Upper lobe of right lung (tissue), 1 donor: ENCODE measurements at regions not wholly inside any gene's neighbourhood (a gene's known extent, or its start where the extent isn't known, plus 50 kb on each side); places are given as distances from the start of the nearest gene placed in this dataset.

Experiments used
- ATAC-seq: fragments of 200-7000 bp; cut with Tn5 transposase; one replicate; pipeline ENCODE4 v1.9.1; 2020; ENCODE audit warnings: mild to moderate bottlenecking, moderate library complexity
- DNase-seq: peaks from one replicate; pipeline ENCODE4 v3.0.0-alpha.2; 2020
- H3K27ac ChIP-seq: fragments of 200-600 bp; one replicate; pipeline ENCODE4 v1.8.0; 2022
- H3K27me3 ChIP-seq: fragments of 200-600 bp; one replicate; pipeline ENCODE4 v1.8.0; 2022; ENCODE audit warnings: mild to moderate bottlenecking
- H3K36me3 ChIP-seq: fragments of 200-600 bp; one replicate; pipeline ENCODE4 v1.8.0; 2022
- H3K4me1 ChIP-seq: fragments of 200-600 bp; one replicate; pipeline ENCODE4 v1.8.0; 2022
- H3K4me3 ChIP-seq: fragments of 200-600 bp; one replicate; pipeline ENCODE4 v1.8.0; 2022; ENCODE audit warnings: mild to moderate bottlenecking
- H3K9me3 ChIP-seq: fragments of 200-600 bp; one replicate; pipeline ENCODE4 v1.8.0; 2022
- intact Hi-C: fragments of 100-400 bp; cut with DNase I; formaldehyde crosslinking; loops from one replicate; pipeline ENCODE4 v1.11.0; 2022
- TF ChIP-seq, protein P1 (sequence below): fragments of 200-600 bp; IDR thresholded peaks from one replicate; pipeline ENCODE4 v1.8.0; 2022; ENCODE audit warnings: antibody characterized with exemption
- donor health status: DM: no; HTN: yes; CAD: no; lungs with severe emphysema.

DNA sequence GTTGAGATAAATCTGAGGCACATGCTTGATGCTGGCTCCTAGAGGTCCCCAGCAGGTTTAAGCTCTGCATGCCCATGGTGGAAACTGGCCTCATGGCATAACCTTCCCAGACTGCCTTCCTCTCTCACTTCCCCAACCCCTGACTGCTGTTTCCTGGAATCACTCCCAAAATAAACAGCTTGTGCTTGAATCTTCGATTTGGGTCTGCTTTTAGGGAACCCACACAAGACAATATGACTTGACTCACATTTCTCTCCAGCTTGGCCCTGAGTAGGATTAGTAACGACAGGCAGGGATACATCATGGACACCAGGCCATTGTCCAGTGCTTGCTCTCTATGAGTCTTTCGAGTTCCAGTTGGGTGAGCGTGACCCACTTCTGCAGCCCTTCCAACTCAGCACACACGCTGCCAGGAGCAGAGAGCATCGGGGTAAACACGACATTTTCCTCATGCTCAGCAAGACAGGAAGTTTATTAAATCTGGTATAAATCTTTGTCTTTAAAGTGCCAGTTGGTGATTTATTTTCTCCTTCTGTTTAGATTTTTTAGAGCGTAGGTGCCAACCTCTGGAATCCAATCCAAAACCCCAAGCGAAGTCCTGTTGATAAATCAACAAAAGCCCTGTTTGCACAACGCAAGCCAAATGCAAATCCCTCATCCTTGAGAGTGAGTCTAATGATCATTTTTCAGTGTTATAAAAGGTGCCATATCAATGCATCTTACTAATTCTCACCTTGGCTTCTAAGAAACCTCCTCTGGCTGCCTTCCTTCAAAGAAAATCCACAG lies 135.0 kb downstream of the FOXA2 start:
- no peaks in the 10 kb centered on the region for H3K9me3 ChIP-seq
- DNase-seq (no peak), ATAC-seq (peak; percentile 70)
- H3K4me1 ChIP-seq = peaks cover 20% of the 10 kb centered on the region
- H3K27me3 ChIP-seq = no peaks in the 10 kb centered on the region
- peak overlapping the region; percentile 19 for H3K27ac ChIP-seq
- no peaks in the 10 kb centered on the region for H3K36me3 ChIP-seq
- TF ChIP-seq, protein P1, sequence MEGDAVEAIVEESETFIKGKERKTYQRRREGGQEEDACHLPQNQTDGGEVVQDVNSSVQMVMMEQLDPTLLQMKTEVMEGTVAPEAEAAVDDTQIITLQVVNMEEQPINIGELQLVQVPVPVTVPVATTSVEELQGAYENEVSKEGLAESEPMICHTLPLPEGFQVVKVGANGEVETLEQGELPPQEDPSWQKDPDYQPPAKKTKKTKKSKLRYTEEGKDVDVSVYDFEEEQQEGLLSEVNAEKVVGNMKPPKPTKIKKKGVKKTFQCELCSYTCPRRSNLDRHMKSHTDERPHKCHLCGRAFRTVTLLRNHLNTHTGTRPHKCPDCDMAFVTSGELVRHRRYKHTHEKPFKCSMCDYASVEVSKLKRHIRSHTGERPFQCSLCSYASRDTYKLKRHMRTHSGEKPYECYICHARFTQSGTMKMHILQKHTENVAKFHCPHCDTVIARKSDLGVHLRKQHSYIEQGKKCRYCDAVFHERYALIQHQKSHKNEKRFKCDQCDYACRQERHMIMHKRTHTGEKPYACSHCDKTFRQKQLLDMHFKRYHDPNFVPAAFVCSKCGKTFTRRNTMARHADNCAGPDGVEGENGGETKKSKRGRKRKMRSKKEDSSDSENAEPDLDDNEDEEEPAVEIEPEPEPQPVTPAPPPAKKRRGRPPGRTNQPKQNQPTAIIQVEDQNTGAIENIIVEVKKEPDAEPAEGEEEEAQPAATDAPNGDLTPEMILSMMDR = no peak
- intact Hi-C loops = no loop called here
- no peak overlapping the region for H3K4me3 ChIP-seq

DNA sequence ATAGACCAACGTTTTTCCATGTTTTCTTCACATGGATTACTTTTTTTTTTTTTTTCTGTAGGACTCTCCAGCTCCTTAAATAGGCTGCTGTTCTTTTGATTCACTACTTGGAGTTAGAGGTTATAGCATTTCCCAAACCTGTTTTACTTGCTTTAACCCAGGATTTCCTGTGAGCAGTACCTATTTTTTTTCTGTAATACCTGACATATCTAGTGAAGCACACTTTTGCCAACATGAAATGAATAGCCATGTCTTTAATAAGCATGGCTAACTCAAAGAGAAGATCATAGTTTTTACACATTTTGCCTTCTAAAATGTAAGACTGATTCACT lies 137.0 kb downstream of the FOXA2 start:
- no peak overlapping the region for H3K4me3 ChIP-seq
- intact Hi-C loops = no loop called here
- DNase-seq = no peak
- H3K36me3 ChIP-seq = no peaks in the 10 kb centered on the region
- ATAC-seq = peak; percentile 6
- H3K9me3 ChIP-seq = no peaks in the 10 kb centered on the region
- TF ChIP-seq, protein P1 = no peak
- peak overlapping the region; percentile 48 for H3K27ac ChIP-seq
- no peaks in the 10 kb centered on the region for H3K27me3 ChIP-seq
- peaks cover 20% of the 10 kb centered on the region for H3K4me1 ChIP-seq

DNA sequence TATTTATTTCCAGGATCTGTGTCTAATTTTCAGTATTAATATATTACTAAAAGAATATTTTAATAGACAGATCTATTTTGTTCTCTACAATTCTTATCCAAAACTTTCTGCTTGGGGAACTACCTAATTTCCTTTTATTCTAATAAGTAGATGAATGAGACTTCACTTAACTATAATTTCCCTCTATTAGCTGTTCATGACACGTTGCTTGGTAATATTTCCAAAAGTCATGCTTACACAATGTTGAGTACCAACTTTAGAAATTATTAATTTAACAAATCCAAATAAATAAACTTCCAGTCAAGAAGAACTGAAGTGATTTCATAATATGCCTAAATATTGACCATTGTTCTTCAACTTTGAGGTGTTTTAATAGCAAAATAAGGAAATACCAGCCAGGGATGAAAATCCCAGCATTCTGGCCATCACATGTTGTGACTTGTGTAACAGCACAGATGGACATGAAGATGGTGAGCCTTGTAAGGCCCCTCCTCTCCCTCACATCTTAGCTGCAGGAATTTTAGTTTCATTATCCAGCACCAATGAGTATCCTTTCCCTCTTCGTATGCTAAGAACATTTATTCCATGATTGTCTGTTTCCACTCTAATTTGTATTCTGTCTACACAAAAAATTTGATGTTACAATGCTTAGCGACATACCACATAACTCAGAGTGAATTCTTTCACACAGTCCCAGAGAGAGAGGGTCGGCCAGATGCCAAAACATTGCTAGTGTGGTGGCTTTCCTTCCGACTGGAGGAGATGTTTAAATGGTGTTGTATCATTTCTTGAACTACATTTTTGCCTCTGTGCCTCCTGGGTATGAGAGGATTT lies 137.5 kb downstream of the FOXA2 start:
- no peaks in the 10 kb centered on the region for H3K36me3 ChIP-seq
- H3K4me1 ChIP-seq = peaks cover 20% of the 10 kb centered on the region
- no peaks in the 10 kb centered on the region for H3K27me3 ChIP-seq
- peak overlapping the region; percentile 11 for H3K4me3 ChIP-seq
- ATAC-seq (peak; percentile 81), DNase-seq (no peak)
- intact Hi-C loops = no loop called here
- TF ChIP-seq, protein P1 = no peak
- peak overlapping the region; percentile 48 for H3K27ac ChIP-seq
- no peaks in the 10 kb centered on the region for H3K9me3 ChIP-seq

DNA sequence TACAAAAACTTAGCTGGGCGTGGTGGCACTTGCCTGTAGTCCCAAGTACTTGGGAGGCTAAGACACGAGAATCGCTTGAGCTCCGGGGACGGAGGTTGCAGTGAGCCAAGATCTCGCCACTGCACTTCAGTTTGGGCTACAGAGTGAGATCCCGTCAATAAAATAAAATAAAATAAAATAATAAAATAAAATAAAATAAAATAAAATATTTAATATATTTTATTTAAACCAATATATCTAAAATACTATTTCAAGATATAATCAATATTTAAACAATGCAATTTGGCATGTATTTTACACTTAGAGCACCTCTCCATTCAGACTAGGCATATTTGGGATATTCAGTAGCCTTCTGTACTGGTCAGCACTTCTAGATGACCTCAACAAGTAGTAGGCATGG lies 142.1 kb downstream of the FOXA2 start:
- no peak overlapping the region for H3K27ac ChIP-seq
- no peak for ATAC-seq
- intact Hi-C loops = no loop called here
- H3K4me3 ChIP-seq = no peak overlapping the region
- TF ChIP-seq, protein P1 = no peak
- DNase-seq = no peak
- H3K36me3 ChIP-seq = no peaks in the 10 kb centered on the region
- no peaks in the 10 kb centered on the region for H3K4me1 ChIP-seq
- no peaks in the 10 kb centered on the region for H3K27me3 ChIP-seq
- H3K9me3 ChIP-seq = no peaks in the 10 kb centered on the region

DNA sequence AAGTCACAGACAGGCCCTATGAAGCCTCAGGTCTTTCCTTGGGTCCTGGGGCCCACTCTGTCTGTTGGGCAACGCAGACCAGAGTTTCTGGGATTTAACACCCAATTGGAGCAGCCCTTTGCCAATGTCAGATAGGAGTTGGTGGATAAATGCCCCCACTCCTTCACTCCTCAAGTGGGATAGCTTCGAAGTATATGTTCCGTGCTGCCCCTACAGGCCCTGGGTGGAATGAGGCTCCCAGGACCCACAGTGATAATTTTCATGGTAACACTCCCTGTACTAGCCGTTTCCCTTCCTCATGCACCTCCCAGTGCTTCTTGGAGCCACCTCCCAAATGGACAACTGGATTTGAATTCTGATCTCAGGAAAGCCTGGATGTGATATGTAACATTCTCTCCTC lies 145.4 kb downstream of the FOXA2 start:
- no peak overlapping the region for H3K4me3 ChIP-seq
- H3K4me1 ChIP-seq = no peaks in the 10 kb centered on the region
- no peaks in the 10 kb centered on the region for H3K36me3 ChIP-seq
- no peak overlapping the region for H3K27ac ChIP-seq
- no peak for ATAC-seq
- no peaks in the 10 kb centered on the region for H3K9me3 ChIP-seq
- intact Hi-C loops = no loop called here
- H3K27me3 ChIP-seq = no peaks in the 10 kb centered on the region
- no peak for DNase-seq
- TF ChIP-seq, protein P1 = peak; percentile 9
